Hepatocyte (in vitro differentiated cells): ENCODE measurements at regions not wholly inside any gene's neighbourhood (a gene's known extent, or its start where the extent isn't known, plus 50 kb on each side); places are given as distances from the start of the nearest gene placed in this dataset.

Experiments
- DNase-seq: peaks from one replicate; pipeline ENCODE4 v3.0.0-alpha.2; 2016; ENCODE audit warnings: low spot score
- H2AFZ ChIP-seq: fragments of 200-600 bp; sonication (generic); 2 replicates; pipeline ENCODE4 v1.6.0; 2016; ENCODE audit warnings: antibody characterized with exemption, mild to moderate bottlenecking
- H3K27ac ChIP-seq: fragments of 200-600 bp; sonication (generic); 2 replicates; pipeline ENCODE4 v1.5.1; 2016; ENCODE audit warnings: mild to moderate bottlenecking
- H3K27me3 ChIP-seq: fragments of 200-600 bp; sonication (generic); 2 replicates; pipeline ENCODE4 v1.6.1; 2016
- H3K36me3 ChIP-seq: fragments of 200-600 bp; sonication (generic); replicated peaks from 2 replicates; pipeline ENCODE4 v1.5.1; 2016; ENCODE audit warnings: low read depth; ENCODE audit not compliant: insufficient read depth
- H3K4me1 ChIP-seq: fragments of 200-600 bp; sonication (generic); 2 replicates; pipeline ENCODE4 v1.5.1; 2016; ENCODE audit warnings: mild to moderate bottlenecking, moderate library complexity; ENCODE audit not compliant: insufficient read depth
- H3K4me2 ChIP-seq: fragments of 200-600 bp; sonication (generic); 2 replicates; pipeline ENCODE4 v1.6.0; 2016
- H3K4me3 ChIP-seq: fragments of 200-600 bp; sonication (generic); 2 replicates; pipeline ENCODE4 v1.5.1; 2016; ENCODE audit warnings: mild to moderate bottlenecking
- H3K79me2 ChIP-seq: fragments of 200-600 bp; sonication (generic); 2 replicates; pipeline ENCODE4 v1.6.0; 2017; ENCODE audit warnings: mild to moderate bottlenecking
- H3K9me2 ChIP-seq: fragments of 200-600 bp; sonication (generic); replicated peaks from 2 replicates; pipeline ENCODE4 v1.6.0; 2017; ENCODE audit warnings: mild to moderate bottlenecking; ENCODE audit not compliant: insufficient read depth
- H3K9me3 ChIP-seq: fragments of 200-600 bp; sonication (generic); 2 replicates; pipeline ENCODE4 v1.5.1; 2016; ENCODE audit warnings: low read depth, mild to moderate bottlenecking
- H4K20me1 ChIP-seq: fragments of 200-600 bp; sonication (generic); 2 replicates; pipeline ENCODE4 v1.6.0; 2016; ENCODE audit warnings: mild to moderate bottlenecking; ENCODE audit not compliant: insufficient read depth, poor library complexity, severe bottlenecking
- CTCF ChIP-seq: fragments of 200-600 bp; sonication (generic); IDR thresholded peaks from 2 replicates; pipeline ENCODE4 v1.5.1; 2016; ENCODE audit warnings: antibody characterized with exemption, mild to moderate bottlenecking; ENCODE audit not compliant: poor library complexity
- EZH2 ChIP-seq: fragments of 200-600 bp; sonication (generic); IDR thresholded peaks from 2 replicates; pipeline ENCODE4 v1.6.1; 2016; ENCODE audit warnings: antibody characterized with exemption, mild to moderate bottlenecking, borderline replicate concordance
- EZH2phosphoT487 ChIP-seq: fragments of 200-600 bp; sonication (generic); IDR thresholded peaks from one replicate; pipeline ENCODE4 v1.6.1; 2018; ENCODE audit warnings: antibody characterized with exemption, mild to moderate bottlenecking, low read depth, moderate library complexity; ENCODE audit not compliant: unreplicated experiment, severe bottlenecking
- WGBS: methylation state at CpG from one replicate; pipeline ENCODE4 v1.1.6; 2016; ENCODE audit warnings: low lambda C conversion rate; ENCODE audit errors: missing lambda C conversion rate; 5-methylcytosine and 5-hydroxymethylcytosine counted together

GRCh38 chr2:147792966-147793617 lies 51.7 kb upstream of the ACVR2A start:
- Histone ChIP-seq H3K36me3 (no peaks in the 10 kb centered on the region), H3K9me3 (no peaks in the 10 kb centered on the region), H2AFZ (no peak overlapping the region), H3K27ac (no peak overlapping the region), H3K9me2 (no peaks in the 10 kb centered on the region), H3K4me1 (no peaks in the 10 kb centered on the region), H3K4me2 (no peak overlapping the region), H3K79me2 (no peaks in the 10 kb centered on the region), H3K27me3 (no peaks in the 10 kb centered on the region), H4K20me1 (no peaks in the 10 kb centered on the region), H3K4me3 (no peak overlapping the region)
- 63% methylated on average over 2 of the region's 2 CpGs for WGBS
- no peak for TF ChIP-seq EZH2
- no peak for TF ChIP-seq CTCF
- TF ChIP-seq EZH2phosphoT487, result no peak
- DNase-seq, result no peak

- WGBS, result 75% methylated on average over 2 of the region's 2 CpGs
- Histone ChIP-seq H2AFZ (no peak overlapping the region), H4K20me1 (no peaks in the 10 kb centered on the region), H3K4me3 (no peak overlapping the region), H3K27me3 (no peaks in the 10 kb centered on the region), H3K9me2 (no peaks in the 10 kb centered on the region), H3K4me1 (no peaks in the 10 kb centered on the region), H3K27ac (no peak overlapping the region), H3K79me2 (no peaks in the 10 kb centered on the region), H3K9me3 (no peaks in the 10 kb centered on the region), H3K36me3 (no peaks in the 10 kb centered on the region), H3K4me2 (no peak overlapping the region)
- no peak for DNase-seq
- TF ChIP-seq EZH2 (no peak), CTCF (no peak), EZH2phosphoT487 (no peak)
Observed at GRCh38 chr2:147790580-147790979, 54.2 kb upstream of the ACVR2A start.

GRCh38 chr2:147789720-147790119 lies 55.1 kb upstream of the ACVR2A start:
- no peak overlapping the region for H2AFZ ChIP-seq
- no peak overlapping the region for H3K4me3 ChIP-seq
- H3K4me1 ChIP-seq, result no peaks in the 10 kb centered on the region
- TF ChIP-seq EZH2 (no peak), CTCF (no peak), EZH2phosphoT487 (no peak)
- H4K20me1 ChIP-seq, result no peaks in the 10 kb centered on the region
- WGBS, result 69% methylated on average over 3 of the region's 3 CpGs
- no peaks in the 10 kb centered on the region for H3K27me3 ChIP-seq
- no peak overlapping the region for H3K4me2 ChIP-seq
- H3K27ac ChIP-seq, result no peak overlapping the region
- DNase-seq, result no peak
- H3K79me2 ChIP-seq, result no peaks in the 10 kb centered on the region
- no peaks in the 10 kb centered on the region for H3K9me3 ChIP-seq
- no peaks in the 10 kb centered on the region for H3K36me3 ChIP-seq
- H3K9me2 ChIP-seq, result no peaks in the 10 kb centered on the region

- Histone ChIP-seq H3K4me3 (no peak overlapping the region), H3K4me1 (no peaks in the 10 kb centered on the region), H4K20me1 (no peaks in the 10 kb centered on the region), H3K27me3 (no peaks in the 10 kb centered on the region), H3K36me3 (no peaks in the 10 kb centered on the region), H3K9me3 (no peaks in the 10 kb centered on the region), H3K4me2 (no peak overlapping the region), H3K79me2 (no peaks in the 10 kb centered on the region), H3K27ac (no peak overlapping the region), H2AFZ (no peak overlapping the region), H3K9me2 (no peaks in the 10 kb centered on the region)
- DNase-seq, result no peak
- WGBS, result 48% methylated on average over 2 of the region's 2 CpGs
- TF ChIP-seq EZH2phosphoT487 (no peak), CTCF (no peak), EZH2 (no peak)
Observed at GRCh38 chr2:147789287-147789686, 55.5 kb upstream of the ACVR2A start.
